Peyer's patch (tissue), 4 donors: ENCODE measurements at regions not wholly inside any gene's neighbourhood (a gene's known extent, or its start where the extent isn't known, plus 50 kb on each side); places are given as distances from the start of the nearest gene placed in this dataset.

Experiments
- DNase-seq, 3 donors: peaks; one replicate each; pipeline ENCODE4 v3.0.0-alpha.2; 2017 to 2019
- H3K27ac ChIP-seq, 4 donors: fragments of 200-600 bp; sonication (generic); one replicate each; pipeline ENCODE4 v1.5.1; 2016 to 2019
- H3K27me3 ChIP-seq, 2 donors: fragments of 200-600 bp; sonication (generic); one replicate each; pipeline ENCODE4 v1.5.1; 2019
- H3K36me3 ChIP-seq, 3 donors: fragments of 200-600 bp; sonication (generic); one replicate each; pipeline ENCODE4 v1.5.1; 2016 to 2019
- H3K4me1 ChIP-seq, 4 donors: fragments of 200-600 bp; sonication (generic); one replicate each; pipeline ENCODE4 v1.5.1; 2016 to 2019
- H3K4me3 ChIP-seq, 4 donors: fragments of 200-600 bp; sonication (generic); 1 replicate in 3 of 4; 2 replicates in 1 of 4; pipeline ENCODE4 v1.5.1; 2016 to 2019; ENCODE audit warnings: mild to moderate bottlenecking in 1 of 4
- H3K9me3 ChIP-seq, 4 donors: fragments of 200-600 bp; sonication (generic); one replicate each; pipeline ENCODE4 v1.5.1; 2016 to 2019; ENCODE audit warnings: mild to moderate bottlenecking in 1 of 4
- POLR2A ChIP-seq, 2 donors: fragments of 450-650 bp; IDR thresholded peaks; one replicate each; pipeline ENCODE4 v1.5.1; 2017; ENCODE audit warnings: antibody characterized with exemption in 2 of 2, mild to moderate bottlenecking in 2 of 2, moderate library complexity in 2 of 2
- TF ChIP-seq, protein P1 (sequence below), 6 experiments: fragments of 450-650 bp in 4 of 6; fragments of 200-600 bp in 2 of 6; sonication (generic) in 1 of 6; IDR thresholded peaks; one replicate each; pipeline ENCODE4 v1.5.1; 2017 to 2019; ENCODE audit warnings: antibody characterized with exemption in 6 of 6, mild to moderate bottlenecking in 3 of 6, moderate library complexity in 1 of 6

DNA sequence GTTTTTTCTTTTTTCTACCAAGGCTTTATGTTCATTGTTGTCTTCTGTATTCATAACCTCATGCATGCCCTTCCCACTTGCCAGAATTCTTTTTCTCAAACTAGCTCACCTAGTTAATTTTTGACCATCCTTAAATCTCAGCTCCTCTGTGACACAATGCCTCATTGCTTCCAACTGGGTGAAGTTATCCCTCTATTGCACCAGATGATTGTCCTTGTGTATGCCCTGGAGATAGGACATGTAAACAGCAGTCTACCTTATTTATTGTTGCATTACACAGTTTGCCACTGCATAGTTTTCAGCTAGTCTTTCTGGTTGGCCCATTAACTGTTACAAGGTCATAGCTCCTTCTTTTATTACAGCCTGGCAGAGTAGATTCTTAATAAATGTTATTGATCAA is 763.1 kb upstream of the COBL start:
- TF ChIP-seq POLR2A (IDR thresholded peaks at IDR 0.05): no peak
- TF ChIP-seq, protein P1, sequence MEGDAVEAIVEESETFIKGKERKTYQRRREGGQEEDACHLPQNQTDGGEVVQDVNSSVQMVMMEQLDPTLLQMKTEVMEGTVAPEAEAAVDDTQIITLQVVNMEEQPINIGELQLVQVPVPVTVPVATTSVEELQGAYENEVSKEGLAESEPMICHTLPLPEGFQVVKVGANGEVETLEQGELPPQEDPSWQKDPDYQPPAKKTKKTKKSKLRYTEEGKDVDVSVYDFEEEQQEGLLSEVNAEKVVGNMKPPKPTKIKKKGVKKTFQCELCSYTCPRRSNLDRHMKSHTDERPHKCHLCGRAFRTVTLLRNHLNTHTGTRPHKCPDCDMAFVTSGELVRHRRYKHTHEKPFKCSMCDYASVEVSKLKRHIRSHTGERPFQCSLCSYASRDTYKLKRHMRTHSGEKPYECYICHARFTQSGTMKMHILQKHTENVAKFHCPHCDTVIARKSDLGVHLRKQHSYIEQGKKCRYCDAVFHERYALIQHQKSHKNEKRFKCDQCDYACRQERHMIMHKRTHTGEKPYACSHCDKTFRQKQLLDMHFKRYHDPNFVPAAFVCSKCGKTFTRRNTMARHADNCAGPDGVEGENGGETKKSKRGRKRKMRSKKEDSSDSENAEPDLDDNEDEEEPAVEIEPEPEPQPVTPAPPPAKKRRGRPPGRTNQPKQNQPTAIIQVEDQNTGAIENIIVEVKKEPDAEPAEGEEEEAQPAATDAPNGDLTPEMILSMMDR (IDR thresholded peaks at IDR 0.05): no peak
- H3K4me3 ChIP-seq: no peak overlapping the region
- H3K27ac ChIP-seq: no peak overlapping the region
- H3K9me3 ChIP-seq: no peaks in the 10 kb centered on the region
- no peaks in the 10 kb centered on the region for H3K36me3 ChIP-seq
- no peaks in the 10 kb centered on the region for H3K4me1 ChIP-seq
- H3K27me3 ChIP-seq: no peaks in the 10 kb centered on the region
- DNase-seq: no peak

DNA sequence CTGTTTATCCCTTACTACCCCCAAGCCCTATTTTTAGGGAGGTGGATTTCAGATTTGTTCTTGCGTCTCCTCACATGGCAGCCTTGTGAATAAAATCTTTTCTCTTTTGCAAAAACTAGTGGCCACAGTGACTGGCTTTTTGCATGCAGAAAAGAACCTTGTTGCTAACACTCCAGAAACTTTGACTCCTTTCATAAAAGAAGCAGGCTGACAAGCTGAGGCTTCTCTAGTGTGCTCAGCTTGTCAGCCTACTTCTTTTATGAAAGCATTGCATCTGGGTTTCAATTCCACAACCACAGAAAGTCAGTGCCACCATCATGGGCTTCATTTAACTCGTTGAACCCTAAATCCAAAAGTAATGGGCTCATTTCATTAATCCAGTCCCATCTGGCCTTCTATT is 761.0 kb upstream of the COBL start:
- H3K36me3 ChIP-seq: no peaks in the 10 kb centered on the region
- H3K9me3 ChIP-seq: no peaks in the 10 kb centered on the region
- no peak overlapping the region for H3K27ac ChIP-seq

DNA sequence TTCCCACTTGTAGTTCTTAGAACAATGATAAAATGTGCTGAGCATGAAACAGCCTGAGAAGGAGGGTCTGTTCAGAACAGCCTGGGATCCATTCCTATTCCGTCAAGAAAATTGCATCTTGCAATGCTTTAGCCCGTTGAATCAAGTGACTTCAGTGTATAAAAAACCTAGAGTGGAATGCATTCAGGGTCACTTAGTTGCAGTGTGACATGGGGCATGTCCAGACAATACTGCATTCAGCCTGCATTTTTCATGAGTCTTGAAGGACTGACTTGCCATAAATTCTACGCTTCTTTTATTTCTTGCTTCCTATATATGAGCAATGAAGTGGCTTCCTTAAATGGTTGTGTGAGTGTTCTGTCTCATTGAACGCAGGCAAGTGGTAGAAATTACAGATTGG is 758.3 kb upstream of the COBL start:
- no peaks in the 10 kb centered on the region for H3K9me3 ChIP-seq
- H3K4me1 ChIP-seq: no peaks in the 10 kb centered on the region
- TF ChIP-seq POLR2A (IDR thresholded peaks at IDR 0.05): no peak
- TF ChIP-seq, protein P1 (IDR thresholded peaks at IDR 0.05): no peak
- H3K27ac ChIP-seq: no peak overlapping the region
- DNase-seq: no peak
- H3K4me3 ChIP-seq: no peak overlapping the region
- H3K36me3 ChIP-seq: no peaks in the 10 kb centered on the region
- no peaks in the 10 kb centered on the region for H3K27me3 ChIP-seq

More for the DNA sequence above, 761.0 kb upstream of the COBL start:
- Histone ChIP-seq H3K4me3 (no peak overlapping the region), H3K4me1 (no peaks in the 10 kb centered on the region), H3K27me3 (no peaks in the 10 kb centered on the region)
- no peak for DNase-seq
- TF ChIP-seq, protein P1 (IDR thresholded peaks at IDR 0.05): no peak
- TF ChIP-seq POLR2A (IDR thresholded peaks at IDR 0.05): no peak

DNA sequence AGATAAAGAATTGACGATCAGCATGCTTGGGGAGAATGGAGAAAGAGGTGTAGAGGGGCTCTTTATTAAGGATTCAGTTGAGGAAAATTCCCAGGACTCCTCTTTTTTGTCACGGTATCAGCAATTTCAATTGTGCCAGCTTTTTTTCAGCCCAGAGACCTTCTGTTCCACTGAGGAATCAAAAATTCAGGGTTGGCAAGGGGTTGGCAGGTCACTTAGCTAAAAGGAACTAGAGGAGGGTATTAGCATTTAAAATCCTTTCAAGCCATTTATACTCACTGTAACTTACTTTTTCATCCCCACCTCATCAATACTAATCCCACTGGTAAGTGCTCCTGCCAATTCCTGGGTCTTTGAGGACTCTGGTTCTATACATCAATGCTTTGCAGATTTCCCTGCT is 757.5 kb upstream of the COBL start:
- no peak for TF ChIP-seq POLR2A (IDR thresholded peaks at IDR 0.05)
- H3K9me3 ChIP-seq: no peaks in the 10 kb centered on the region
- H3K4me3 ChIP-seq: no peak overlapping the region
- DNase-seq: no peak
- H3K4me1 ChIP-seq: no peaks in the 10 kb centered on the region
- no peaks in the 10 kb centered on the region for H3K36me3 ChIP-seq
- no peak overlapping the region for H3K27ac ChIP-seq
- no peaks in the 10 kb centered on the region for H3K27me3 ChIP-seq

DNA sequence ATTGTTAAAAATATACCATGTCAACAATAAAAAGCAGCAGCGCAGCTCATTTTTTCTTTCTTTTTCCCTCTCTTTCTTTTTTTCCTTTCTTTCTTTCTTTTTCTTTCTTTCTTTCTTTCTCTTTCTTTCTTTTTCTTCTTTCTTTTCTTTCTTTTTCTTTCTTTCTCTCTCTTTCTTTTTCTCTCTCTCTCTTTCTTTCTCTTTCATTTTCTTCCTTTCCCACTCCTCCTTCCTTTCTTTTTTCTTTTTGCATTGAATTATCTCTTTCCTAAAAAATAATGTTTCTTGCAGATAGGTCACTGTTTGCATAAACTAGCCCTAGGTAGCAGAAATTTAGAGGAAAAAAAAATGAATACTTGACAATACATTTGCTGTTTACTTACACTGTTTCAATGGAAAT is 755.1 kb upstream of the COBL start:
- H3K36me3 ChIP-seq: no peaks in the 10 kb centered on the region
- no peak overlapping the region for H3K27ac ChIP-seq
- H3K4me3 ChIP-seq: no peak overlapping the region
- no peaks in the 10 kb centered on the region for H3K9me3 ChIP-seq
- TF ChIP-seq, protein P1 (IDR thresholded peaks at IDR 0.05): no peak
- no peak for TF ChIP-seq POLR2A (IDR thresholded peaks at IDR 0.05)
- DNase-seq: no peak
- no peaks in the 10 kb centered on the region for H3K4me1 ChIP-seq
- no peaks in the 10 kb centered on the region for H3K27me3 ChIP-seq

DNA sequence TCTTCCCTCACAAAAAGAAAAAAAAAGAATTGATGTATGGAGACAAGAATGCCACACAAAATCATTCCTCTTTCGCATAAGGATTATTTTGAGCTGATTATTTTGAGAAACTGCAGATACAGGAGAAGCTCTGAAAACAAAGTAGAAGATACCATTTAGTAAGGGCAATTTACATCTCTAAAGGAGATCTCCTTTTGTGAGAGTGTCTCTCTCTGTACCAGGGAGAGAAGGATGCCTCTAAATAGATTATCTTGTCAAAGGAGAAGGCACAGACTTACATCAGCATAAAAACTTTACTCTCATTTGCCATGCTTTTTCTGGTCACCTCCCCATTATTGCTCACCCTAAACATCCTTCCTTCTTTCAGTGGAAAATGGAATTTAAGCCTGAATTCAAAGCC is 747.9 kb upstream of the COBL start:
- Histone ChIP-seq H3K27me3 (no peaks in the 10 kb centered on the region), H3K36me3 (no peaks in the 10 kb centered on the region), H3K9me3 (no peaks in the 10 kb centered on the region), H3K4me1 (no peaks in the 10 kb centered on the region), H3K27ac (no peak overlapping the region), H3K4me3 (no peak overlapping the region)
- DNase-seq: no peak
- no peak for TF ChIP-seq POLR2A (IDR thresholded peaks at IDR 0.05)
- TF ChIP-seq, protein P1 (IDR thresholded peaks at IDR 0.05): no peak
